Neural cell (in vitro differentiated cells): ENCODE measurements at regions not wholly inside any gene's neighbourhood (a gene's known extent, or its start where the extent isn't known, plus 50 kb on each side); places are given as distances from the start of the nearest gene placed in this dataset.

Source experiments
- H2AFZ ChIP-seq: fragments of 200-600, 300-800 bp; sonication (generic), shearing (Covaris generic); 2 replicates; pipeline ENCODE4 v1.6.0; 2014; ENCODE audit warnings: low read depth, mild to moderate bottlenecking, antibody characterized with exemption, low read length, moderate library complexity
- H3F3A ChIP-seq: fragments of 200-600 bp; shearing (Covaris generic); 2 replicates; pipeline ENCODE4 v1.6.1; 2016; ENCODE audit warnings: mild to moderate bottlenecking, moderate library complexity, mixed read lengths, antibody characterized with exemption, low read length; ENCODE audit not compliant: insufficient read depth, poor library complexity, severe bottlenecking
- H3K27ac ChIP-seq: fragments of 200-600, 300-800 bp; sonication (generic), shearing (Covaris generic); 2 replicates; pipeline ENCODE4 v1.5.1; 2014; ENCODE audit warnings: mild to moderate bottlenecking, low read length, moderate library complexity
- H3K27me3 ChIP-seq: fragments of 300-800, 200-600 bp; sonication (generic), shearing (Covaris generic); 2 replicates; pipeline ENCODE4 v1.6.0; 2014; ENCODE audit warnings: mild to moderate bottlenecking, low read depth, low read length, moderate library complexity; ENCODE audit not compliant: insufficient read depth
- H3K36me3 ChIP-seq: fragments of 300-800, 200-600 bp; sonication (generic), shearing (Covaris generic); 2 replicates; pipeline ENCODE4 v1.5.1; 2014; ENCODE audit warnings: mild to moderate bottlenecking, antibody characterized with exemption, low read length, moderate library complexity; ENCODE audit not compliant: insufficient read depth
- H3K4me2 ChIP-seq: fragments of 300-800, 200-600 bp; sonication (generic), shearing (Covaris generic); 2 replicates; pipeline ENCODE4 v1.6.0; 2014; ENCODE audit warnings: mild to moderate bottlenecking, low read length
- H3K4me3 ChIP-seq: fragments of 300-800, 200-600 bp; sonication (generic), shearing (Covaris generic); 2 replicates; pipeline ENCODE4 v1.5.1; 2014; ENCODE audit warnings: mild to moderate bottlenecking, low read length, moderate library complexity
- H3K79me2 ChIP-seq: fragments of 200-600 bp; shearing (Covaris generic); replicated peaks from 2 replicates; pipeline ENCODE4 v1.6.0; 2014; ENCODE audit warnings: mild to moderate bottlenecking, low read length, moderate library complexity; ENCODE audit not compliant: insufficient read depth
- H3K9ac ChIP-seq: fragments of 300-800, 200-600 bp; sonication (generic), shearing (Covaris generic); 2 replicates; pipeline ENCODE4 v1.6.1; 2016; ENCODE audit warnings: mild to moderate bottlenecking, low read length, mixed read lengths
- H3K9me2 ChIP-seq: fragments of 200-600 bp; shearing (Covaris generic); 2 replicates; pipeline ENCODE4 v1.6.1; 2016; ENCODE audit warnings: mild to moderate bottlenecking, low read length, mixed read lengths; ENCODE audit not compliant: insufficient read depth
- H3K9me3 ChIP-seq: fragments of 200-600, 300-800 bp; sonication (generic), shearing (Covaris generic); 2 replicates; pipeline ENCODE4 v1.6.1; 2016; ENCODE audit warnings: mild to moderate bottlenecking, mixed run types, low read length, moderate library complexity, mixed read lengths
- H4K20me1 ChIP-seq: fragments of 200-600 bp; shearing (Covaris generic); 2 replicates; pipeline ENCODE4 v1.6.1; 2016; ENCODE audit warnings: mild to moderate bottlenecking, mixed run types; ENCODE audit not compliant: insufficient read depth
- MXI1 ChIP-seq: fragments of 450-650 bp; conservative IDR thresholded peaks from 2 replicates; pipeline ENCODE4 v1.6.1; 2014; ENCODE audit warnings: antibody characterized with exemption, mild to moderate bottlenecking; ENCODE audit not compliant: poor library complexity, severe bottlenecking
- REST ChIP-seq: IDR thresholded peaks from 2 replicates; pipeline ENCODE4 v1.6.1; 2012; ENCODE audit warnings: borderline replicate concordance
- SMC3 ChIP-seq: fragments of 450-650 bp; conservative IDR thresholded peaks from 2 replicates; pipeline ENCODE4 v1.6.1; 2014; ENCODE audit warnings: antibody characterized with exemption, mild to moderate bottlenecking, moderate library complexity; ENCODE audit not compliant: poor library complexity
- TAF1 ChIP-seq: IDR thresholded peaks from 2 replicates; pipeline ENCODE4 v1.6.1; 2012; ENCODE audit warnings: low read depth

- Histone ChIP-seq H3K4me2 (no peak overlapping the region), H3K9me2 (no peaks in the 10 kb centered on the region), H3K27me3 (no peaks in the 10 kb centered on the region), H2AFZ (peak overlapping the region; percentile 19), H3K79me2 (no peaks in the 10 kb centered on the region), H3F3A (no peaks in the 10 kb centered on the region), H3K9ac (peak overlapping the region; percentile 38), H3K9me3 (no peaks in the 10 kb centered on the region), H3K4me3 (peak overlapping the region; percentile 10), H3K27ac (peak overlapping the region; percentile 12), H3K36me3 (no peaks in the 10 kb centered on the region), H4K20me1 (no peaks in the 10 kb centered on the region)
- TF ChIP-seq REST = peak; percentile 47
- TF ChIP-seq SMC3 = no peak
Observed at GRCh38 chr12:132427999-132428935, 61.7 kb upstream of the FBRSL1 start.

DNA sequence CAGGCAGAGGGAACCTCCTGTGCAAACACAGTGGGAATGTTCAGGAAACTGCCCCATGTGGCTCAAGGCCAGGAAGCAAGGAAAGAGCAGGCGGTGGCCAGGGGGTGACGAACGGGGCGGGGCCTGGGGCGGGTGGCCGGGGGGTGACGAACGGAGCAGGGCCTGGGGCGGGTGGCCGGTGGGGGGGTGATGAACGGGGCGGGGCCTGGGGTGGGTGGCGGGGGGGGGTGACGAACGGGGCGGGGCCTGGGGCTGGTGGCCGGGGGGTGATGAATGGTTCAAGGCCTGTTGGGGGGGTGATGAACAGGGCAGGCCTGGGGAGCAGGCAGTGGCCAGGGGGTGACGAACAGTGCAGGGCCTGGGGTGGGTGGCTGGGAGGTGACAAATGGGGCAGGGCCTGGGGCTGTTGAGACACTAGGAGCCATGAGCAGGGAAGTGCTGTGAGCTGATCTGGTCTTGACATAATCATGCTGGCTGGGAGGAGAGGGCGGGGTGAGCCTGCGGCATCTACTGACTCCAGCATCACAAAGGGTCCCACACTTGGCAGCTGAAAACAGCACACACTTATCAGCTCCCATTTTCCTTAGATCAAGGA is 62.7 kb upstream of the FBRSL1 start:
- no peaks in the 10 kb centered on the region for H3K27me3 ChIP-seq
- no peak overlapping the region for H3K4me2 ChIP-seq
- no peak overlapping the region for H3K27ac ChIP-seq
- H3K9me3 ChIP-seq = no peaks in the 10 kb centered on the region
- H3K9ac ChIP-seq = no peak overlapping the region
- H3K9me2 ChIP-seq = no peaks in the 10 kb centered on the region
- H2AFZ ChIP-seq = no peak overlapping the region
- no peak overlapping the region for H3K4me3 ChIP-seq
- no peaks in the 10 kb centered on the region for H3K79me2 ChIP-seq
- no peaks in the 10 kb centered on the region for H4K20me1 ChIP-seq
- TF ChIP-seq MXI1 (no peak), REST (no peak), TAF1 (no peak)
- no peaks in the 10 kb centered on the region for H3K36me3 ChIP-seq
- no peaks in the 10 kb centered on the region for H3F3A ChIP-seq
